ENCODE measurements at regions not wholly inside any gene's neighbourhood (a gene's known extent, or its start where the extent isn't known, plus 50 kb on each side); places are given as distances from the start of the nearest gene placed in this dataset.

GRCh38 chr18:26741758-26742157 is 123.7 kb downstream of the AQP4 start:
- no peak for TF ChIP-seq EZH2phosphoT487 (IDR thresholded peaks at IDR 0.05; ENCODE audit: borderline replicate concordance, low read depth)
- TF ChIP-seq CHD2 (IDR thresholded peaks at IDR 0.05; ENCODE audit: low read length, partially characterized antibody) = no peak
- TF ChIP-seq, protein P1, sequence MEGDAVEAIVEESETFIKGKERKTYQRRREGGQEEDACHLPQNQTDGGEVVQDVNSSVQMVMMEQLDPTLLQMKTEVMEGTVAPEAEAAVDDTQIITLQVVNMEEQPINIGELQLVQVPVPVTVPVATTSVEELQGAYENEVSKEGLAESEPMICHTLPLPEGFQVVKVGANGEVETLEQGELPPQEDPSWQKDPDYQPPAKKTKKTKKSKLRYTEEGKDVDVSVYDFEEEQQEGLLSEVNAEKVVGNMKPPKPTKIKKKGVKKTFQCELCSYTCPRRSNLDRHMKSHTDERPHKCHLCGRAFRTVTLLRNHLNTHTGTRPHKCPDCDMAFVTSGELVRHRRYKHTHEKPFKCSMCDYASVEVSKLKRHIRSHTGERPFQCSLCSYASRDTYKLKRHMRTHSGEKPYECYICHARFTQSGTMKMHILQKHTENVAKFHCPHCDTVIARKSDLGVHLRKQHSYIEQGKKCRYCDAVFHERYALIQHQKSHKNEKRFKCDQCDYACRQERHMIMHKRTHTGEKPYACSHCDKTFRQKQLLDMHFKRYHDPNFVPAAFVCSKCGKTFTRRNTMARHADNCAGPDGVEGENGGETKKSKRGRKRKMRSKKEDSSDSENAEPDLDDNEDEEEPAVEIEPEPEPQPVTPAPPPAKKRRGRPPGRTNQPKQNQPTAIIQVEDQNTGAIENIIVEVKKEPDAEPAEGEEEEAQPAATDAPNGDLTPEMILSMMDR (IDR thresholded peaks at IDR 0.05) = no peak

Data from SK-N-SH (cell line).